LNCaP clone FGC (cell line): ENCODE measurements at regions not wholly inside any gene's neighbourhood (a gene's known extent, or its start where the extent isn't known, plus 50 kb on each side); places are given as distances from the start of the nearest gene placed in this dataset.

Experiments
- DNase-seq: peaks from one replicate; pipeline ENCODE4 v3.0.0-alpha.2; 2011; ENCODE audit warnings: low read depth
- H3K4me3 ChIP-seq: 2 replicates; pipeline ENCODE4 v1.5.1; 2011; ENCODE audit warnings: mild to moderate bottlenecking, low read depth, low read length, control low read depth
- TF ChIP-seq, protein P1 (sequence below): IDR thresholded peaks from 2 replicates; pipeline ENCODE4 v1.5.1; 2012; ENCODE audit warnings: mild to moderate bottlenecking; ENCODE audit not compliant: control insufficient read depth, insufficient read depth; ENCODE audit errors: extremely low read depth

DNA sequence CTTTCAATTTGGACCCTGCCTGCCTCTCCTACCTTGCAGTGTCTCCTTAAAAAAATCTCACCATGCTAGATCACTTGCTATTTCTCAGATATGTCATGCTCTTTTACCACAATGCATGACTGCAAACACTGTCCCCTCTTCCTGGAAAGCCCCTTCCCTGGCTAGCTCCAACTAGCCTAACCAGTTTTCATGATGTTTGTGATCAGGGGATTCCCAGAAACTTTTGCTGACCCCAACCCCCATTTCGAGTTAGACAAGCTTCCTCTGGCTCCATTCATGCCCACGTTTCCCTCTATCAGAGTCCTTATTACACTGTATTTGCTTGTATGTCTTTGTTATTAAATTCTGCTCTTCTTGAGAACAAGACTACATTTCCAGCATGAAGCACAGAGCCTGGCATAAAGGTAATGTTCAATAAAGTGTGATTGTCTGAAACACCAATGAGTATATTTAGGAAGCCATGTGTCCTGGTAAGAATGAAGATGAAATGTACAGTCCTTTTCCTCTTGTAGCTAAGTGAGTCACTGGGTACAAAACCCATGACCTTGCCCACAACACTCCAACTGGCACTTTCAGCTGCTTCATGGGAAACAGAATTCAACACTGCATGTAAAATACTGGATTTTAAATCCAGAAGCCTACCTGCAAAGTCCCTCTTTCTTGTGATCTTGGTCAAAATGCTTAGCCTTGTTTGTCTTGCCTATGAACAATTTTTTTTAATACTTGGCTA lies 62.0 kb upstream of the ATL2 start:
- TF ChIP-seq, protein P1, sequence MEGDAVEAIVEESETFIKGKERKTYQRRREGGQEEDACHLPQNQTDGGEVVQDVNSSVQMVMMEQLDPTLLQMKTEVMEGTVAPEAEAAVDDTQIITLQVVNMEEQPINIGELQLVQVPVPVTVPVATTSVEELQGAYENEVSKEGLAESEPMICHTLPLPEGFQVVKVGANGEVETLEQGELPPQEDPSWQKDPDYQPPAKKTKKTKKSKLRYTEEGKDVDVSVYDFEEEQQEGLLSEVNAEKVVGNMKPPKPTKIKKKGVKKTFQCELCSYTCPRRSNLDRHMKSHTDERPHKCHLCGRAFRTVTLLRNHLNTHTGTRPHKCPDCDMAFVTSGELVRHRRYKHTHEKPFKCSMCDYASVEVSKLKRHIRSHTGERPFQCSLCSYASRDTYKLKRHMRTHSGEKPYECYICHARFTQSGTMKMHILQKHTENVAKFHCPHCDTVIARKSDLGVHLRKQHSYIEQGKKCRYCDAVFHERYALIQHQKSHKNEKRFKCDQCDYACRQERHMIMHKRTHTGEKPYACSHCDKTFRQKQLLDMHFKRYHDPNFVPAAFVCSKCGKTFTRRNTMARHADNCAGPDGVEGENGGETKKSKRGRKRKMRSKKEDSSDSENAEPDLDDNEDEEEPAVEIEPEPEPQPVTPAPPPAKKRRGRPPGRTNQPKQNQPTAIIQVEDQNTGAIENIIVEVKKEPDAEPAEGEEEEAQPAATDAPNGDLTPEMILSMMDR = no peak
- H3K4me3 ChIP-seq = no peak overlapping the region
- DNase-seq = no peak

DNA sequence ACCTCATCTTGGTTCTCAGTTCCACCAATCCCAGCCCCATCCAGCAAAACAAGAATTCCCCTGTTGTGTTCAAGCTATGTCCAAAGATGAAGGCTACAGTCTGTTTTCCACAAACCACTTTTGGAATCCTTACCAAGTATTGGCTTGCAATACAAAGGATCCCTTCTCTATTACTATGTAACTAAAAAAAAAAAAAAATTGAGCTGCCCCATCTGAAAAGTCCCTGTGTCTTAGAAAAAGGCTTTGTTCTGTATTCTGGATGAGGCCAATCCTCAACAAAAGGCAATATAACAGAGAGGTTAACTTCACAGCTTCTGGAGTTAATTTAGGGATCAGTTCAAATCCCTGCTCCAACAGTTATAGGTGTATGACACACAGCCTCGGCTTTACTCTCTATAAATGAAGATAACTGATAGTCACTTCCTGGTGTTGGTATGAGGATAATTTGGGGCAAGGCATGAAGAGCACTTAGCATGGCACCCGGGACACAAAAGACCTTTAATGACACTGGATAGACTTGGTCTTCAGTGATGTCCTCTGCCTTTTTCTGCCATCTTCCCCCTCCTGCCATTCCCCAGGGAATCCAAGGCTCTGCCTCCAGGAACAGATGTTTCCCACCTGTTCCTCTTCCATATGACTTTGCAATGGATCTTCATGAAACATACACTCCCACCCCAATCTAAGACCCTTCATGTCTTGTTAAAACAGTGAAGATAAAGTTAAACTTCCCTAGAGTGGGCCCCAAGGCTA lies 61.2 kb upstream of the ATL2 start:
- TF ChIP-seq, protein P1 = no peak
- no peak overlapping the region for H3K4me3 ChIP-seq
- DNase-seq = no peak

DNA sequence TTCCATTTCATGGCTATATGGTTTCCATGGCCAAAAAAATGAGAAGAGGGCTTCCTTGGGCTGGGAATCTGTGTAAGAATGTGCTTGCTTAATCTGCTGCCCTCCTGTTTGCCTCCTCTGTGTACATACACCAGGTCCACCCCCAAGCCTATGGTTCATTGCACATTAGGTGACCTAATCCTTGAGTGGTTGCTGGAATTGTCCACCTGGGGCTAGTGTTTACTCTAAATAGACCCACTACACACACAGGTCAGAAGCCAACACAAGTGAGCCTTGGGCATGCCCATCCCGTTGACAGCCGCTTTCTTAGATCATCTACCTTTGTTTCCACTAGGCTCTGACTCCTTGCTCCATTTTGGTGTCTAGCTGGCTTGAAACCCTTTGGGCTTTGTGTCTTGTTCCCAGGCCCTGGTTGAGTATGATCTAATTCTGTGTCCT lies 59.2 kb upstream of the ATL2 start:
- DNase-seq = no peak
- TF ChIP-seq, protein P1 = no peak
- no peak overlapping the region for H3K4me3 ChIP-seq

DNA sequence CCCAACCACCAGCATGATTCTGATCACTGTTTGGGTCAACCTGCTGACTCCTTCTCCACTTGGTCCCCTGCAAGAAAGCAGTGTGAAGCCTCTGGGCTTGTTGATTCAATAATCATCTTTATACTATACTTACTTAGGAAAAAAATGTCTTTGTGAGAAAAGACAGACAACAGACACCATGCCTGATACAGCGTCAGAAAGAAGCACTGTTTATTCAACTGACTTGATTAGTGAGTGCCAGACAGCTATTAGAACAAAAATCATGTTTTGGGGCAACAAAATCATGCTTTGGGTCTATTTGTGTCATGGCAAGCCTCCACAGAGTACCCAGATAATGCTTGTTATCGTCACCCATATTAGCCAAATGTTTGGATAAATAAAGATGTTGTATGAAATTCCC lies 58.7 kb upstream of the ATL2 start:
- TF ChIP-seq, protein P1 = no peak
- no peak for DNase-seq
- H3K4me3 ChIP-seq = no peak overlapping the region

DNA sequence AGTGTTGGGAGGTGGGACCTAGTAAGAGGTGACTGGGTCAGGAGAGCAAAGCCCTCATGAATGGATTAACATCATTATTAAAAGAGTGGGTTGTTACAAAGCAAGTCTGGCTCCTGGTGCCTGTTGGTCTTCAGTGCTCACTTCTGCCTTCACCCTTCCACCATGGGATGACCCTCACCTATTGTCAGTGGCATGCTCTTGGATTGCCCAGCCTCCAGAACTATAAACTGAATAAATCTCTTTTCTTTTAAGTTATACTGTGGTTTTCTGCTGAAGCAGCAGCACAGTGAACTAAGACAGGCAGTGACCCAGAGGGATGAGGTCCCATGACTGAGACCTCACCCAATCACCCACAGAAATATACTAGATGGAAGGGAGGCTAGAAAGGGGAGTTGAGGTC lies 57.5 kb upstream of the ATL2 start:
- no peak overlapping the region for H3K4me3 ChIP-seq
- no peak for DNase-seq
- TF ChIP-seq, protein P1 = no peak

DNA sequence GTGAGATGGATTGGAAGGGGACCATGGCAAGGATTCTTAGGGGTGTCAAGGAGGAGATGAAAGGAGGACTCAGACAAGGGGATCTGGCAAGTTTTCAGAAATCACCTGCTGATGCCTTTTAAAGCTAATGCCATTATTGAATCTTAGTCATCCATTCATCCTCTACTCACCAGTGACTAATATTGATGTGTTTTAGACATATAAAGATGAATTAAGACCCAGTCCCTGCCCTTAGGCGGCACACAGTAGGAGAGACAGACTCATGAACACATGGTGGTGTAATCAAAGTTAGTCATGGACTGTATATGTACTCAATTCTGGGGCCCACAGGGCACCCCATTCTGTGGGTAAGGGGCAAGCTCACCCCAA lies 56.5 kb upstream of the ATL2 start:
- no peak overlapping the region for H3K4me3 ChIP-seq
- TF ChIP-seq, protein P1 = no peak
- DNase-seq = no peak
